Lower leg skin (tissue), 4 donors: ENCODE measurements at regions not wholly inside any gene's neighbourhood (a gene's known extent, or its start where the extent isn't known, plus 50 kb on each side); places are given as distances from the start of the nearest gene placed in this dataset.
"Not testable (repeated sequence)": the region's sequence is repeated elsewhere in the genome, so short reads cannot be mapped to it uniquely, and the experiment has no call there.

Source experiments
- DNase-seq, 2 donors: peaks; one replicate each; pipeline ENCODE4 v3.0.0-alpha.2; 2019; ENCODE audit warnings: low spot score in 2 of 2
- H3K4me3 ChIP-seq: fragments of 200-600 bp; sonication (generic); 2 replicates; pipeline ENCODE4 v1.5.1; 2017; ENCODE audit warnings: mild to moderate bottlenecking, low read depth; ENCODE audit not compliant: poor library complexity, severe bottlenecking
- CTCF ChIP-seq, 3 donors: fragments of 450-650 bp; IDR thresholded peaks; one replicate each; pipeline ENCODE4 v1.5.1; 2016; ENCODE audit warnings: antibody characterized with exemption in 3 of 3, mild to moderate bottlenecking in 3 of 3, moderate library complexity in 2 of 3
- POLR2A ChIP-seq, 2 donors: fragments of 450-650 bp; IDR thresholded peaks; one replicate each; pipeline ENCODE4 v1.6.1; 2016 to 2017; ENCODE audit warnings: antibody characterized with exemption in 2 of 2, mild to moderate bottlenecking in 1 of 2, moderate library complexity in 1 of 2
- WGBS, 2 donors: methylation state at CpG; one replicate each; pipeline ENCODE4 v1.1.5; 2018; 5-methylcytosine and 5-hydroxymethylcytosine counted together
- intact Hi-C: fragments of 100-400 bp; cut with DNase I; formaldehyde crosslinking; loops from one replicate; pipeline ENCODE4 v1.15.0; 2023; ENCODE audit warnings: low total_unique reads

GRCh38 chr13:34734932-34735331 is 207.1 kb upstream of the NBEA start:
- no peak overlapping the region for H3K4me3 ChIP-seq
- WGBS, 2 donors, result 65 to 76% methylated on average over 2 of the region's 2 CpGs
- TF ChIP-seq CTCF (IDR thresholded peaks at IDR 0.05) (no peak), POLR2A (IDR thresholded peaks at IDR 0.05) (no peak)
- intact Hi-C loops, result no loop called here
- no peak for DNase-seq

GRCh38 chr13:34738254-34738992 is 203.6 kb upstream of the NBEA start:
- H3K4me3 ChIP-seq, result no peak overlapping the region
- WGBS, 2 donors, result 68 to 74% methylated on average over 7 of the region's 7 CpGs
- intact Hi-C loops, result no loop called here
- DNase-seq, result no peak
- no peak for TF ChIP-seq POLR2A (IDR thresholded peaks at IDR 0.05)
- TF ChIP-seq CTCF (IDR thresholded peaks at IDR 0.05), result no peak

GRCh38 chr13:34747056-34747455 is 195.0 kb upstream of the NBEA start:
- intact Hi-C loops, DNase-seq, H3K4me3 ChIP-seq: not testable (repeated sequence)
- 93 to 94% methylated on average over 5 of the region's 5 CpGs for WGBS, 2 donors

GRCh38 chr13:34747507-34747906 is 194.6 kb upstream of the NBEA start:
- TF ChIP-seq CTCF (IDR thresholded peaks at IDR 0.05), result no peak
- TF ChIP-seq POLR2A (IDR thresholded peaks at IDR 0.05), result no peak
- WGBS, 2 donors, result 70 to 87% methylated on average over 4 of the region's 4 CpGs
- no peak overlapping the region for H3K4me3 ChIP-seq
- intact Hi-C loops, result no loop called here
- no peak for DNase-seq

- TF ChIP-seq POLR2A (IDR thresholded peaks at IDR 0.05), result no peak
- TF ChIP-seq CTCF (IDR thresholded peaks at IDR 0.05), result no peak
Measured at GRCh38 chr13:34748073-34748472, 194.0 kb upstream of the NBEA start.

GRCh38 chr13:34748596-34748995 is 193.5 kb upstream of the NBEA start:
- no peak for DNase-seq
- TF ChIP-seq CTCF (IDR thresholded peaks at IDR 0.05) (no peak), POLR2A (IDR thresholded peaks at IDR 0.05) (no peak)
- no peak overlapping the region for H3K4me3 ChIP-seq
- intact Hi-C loops, result no loop called here
- WGBS, 2 donors, result 61 to 79% methylated on average over 1 of the region's 1 CpG

More at GRCh38 chr13:34748073-34748472, 194.0 kb upstream of the NBEA start:
- H3K4me3 ChIP-seq, result no peak overlapping the region
- DNase-seq, result no peak
- 19 to 21% methylated on average over 5 of the region's 5 CpGs for WGBS, 2 donors
- intact Hi-C loops, result no loop called here
